Glutamatergic neuron (in vitro differentiated cells): ENCODE measurements at regions not wholly inside any gene's neighbourhood (a gene's known extent, or its start where the extent isn't known, plus 50 kb on each side); places are given as distances from the start of the nearest gene placed in this dataset.

ENCODE experiments used
- DNase-seq: peaks from one replicate; pipeline ENCODE4 v3.0.0; 2022
- H3K27ac Mint-ChIP-seq: one replicate; pipeline ENCODE4 v1.8.0; 2020; ENCODE audit warnings: mild to moderate bottlenecking, mixed read lengths, inconsistent platforms; ENCODE audit not compliant: unreplicated experiment
- H3K27me3 Mint-ChIP-seq: one replicate; pipeline ENCODE4 v1.8.0; 2020; ENCODE audit warnings: mild to moderate bottlenecking, moderate library complexity, mixed read lengths, inconsistent platforms; ENCODE audit not compliant: unreplicated experiment
- H3K36me3 Mint-ChIP-seq: one replicate; pipeline ENCODE4 v1.8.0; 2020; ENCODE audit warnings: mild to moderate bottlenecking, mixed read lengths, inconsistent platforms; ENCODE audit not compliant: unreplicated experiment
- H3K4me1 Mint-ChIP-seq: one replicate; pipeline ENCODE4 v1.8.0; 2020; ENCODE audit warnings: mild to moderate bottlenecking, low read depth, mixed read lengths, inconsistent platforms; ENCODE audit not compliant: unreplicated experiment
- H3K4me3 Mint-ChIP-seq: one replicate; pipeline ENCODE4 v1.8.0; 2020; ENCODE audit warnings: mild to moderate bottlenecking, mixed read lengths, inconsistent platforms; ENCODE audit not compliant: unreplicated experiment
- H3K9me3 Mint-ChIP-seq: one replicate; pipeline ENCODE4 v1.8.0; 2020; ENCODE audit warnings: mild to moderate bottlenecking, moderate library complexity, mixed read lengths, inconsistent platforms; ENCODE audit not compliant: unreplicated experiment
- TF ChIP-seq, protein P1 (sequence below): fragments of 200-600 bp; sonication (generic); IDR thresholded peaks from one replicate; pipeline ENCODE4 v1.5.0; 2021; ENCODE audit not compliant: partially characterized antibody, unreplicated experiment

DNA sequence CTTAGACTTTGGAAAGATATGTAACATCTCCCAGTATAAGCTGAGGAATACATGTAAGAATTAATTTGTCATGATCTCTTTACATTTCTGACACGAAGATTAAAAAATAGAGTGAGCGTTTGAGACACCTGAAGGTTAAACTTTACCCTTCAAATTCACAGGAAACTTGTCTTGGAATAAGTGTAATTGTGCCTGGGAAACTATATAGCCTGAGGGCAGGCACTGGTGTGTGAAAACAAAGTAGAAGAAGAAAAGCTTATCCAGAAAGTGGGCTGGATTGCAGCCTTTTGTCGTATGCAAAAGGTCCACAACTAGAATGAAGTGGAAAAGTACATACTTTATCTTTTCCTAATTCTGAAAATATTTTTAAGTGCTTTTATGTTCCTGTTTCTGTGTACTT lies 275.7 kb upstream of the TCF21 start:
- peaks cover 12% of the 10 kb centered on the region for H3K36me3 Mint-ChIP-seq
- H3K27me3 Mint-ChIP-seq = no peaks in the 10 kb centered on the region
- TF ChIP-seq, protein P1, sequence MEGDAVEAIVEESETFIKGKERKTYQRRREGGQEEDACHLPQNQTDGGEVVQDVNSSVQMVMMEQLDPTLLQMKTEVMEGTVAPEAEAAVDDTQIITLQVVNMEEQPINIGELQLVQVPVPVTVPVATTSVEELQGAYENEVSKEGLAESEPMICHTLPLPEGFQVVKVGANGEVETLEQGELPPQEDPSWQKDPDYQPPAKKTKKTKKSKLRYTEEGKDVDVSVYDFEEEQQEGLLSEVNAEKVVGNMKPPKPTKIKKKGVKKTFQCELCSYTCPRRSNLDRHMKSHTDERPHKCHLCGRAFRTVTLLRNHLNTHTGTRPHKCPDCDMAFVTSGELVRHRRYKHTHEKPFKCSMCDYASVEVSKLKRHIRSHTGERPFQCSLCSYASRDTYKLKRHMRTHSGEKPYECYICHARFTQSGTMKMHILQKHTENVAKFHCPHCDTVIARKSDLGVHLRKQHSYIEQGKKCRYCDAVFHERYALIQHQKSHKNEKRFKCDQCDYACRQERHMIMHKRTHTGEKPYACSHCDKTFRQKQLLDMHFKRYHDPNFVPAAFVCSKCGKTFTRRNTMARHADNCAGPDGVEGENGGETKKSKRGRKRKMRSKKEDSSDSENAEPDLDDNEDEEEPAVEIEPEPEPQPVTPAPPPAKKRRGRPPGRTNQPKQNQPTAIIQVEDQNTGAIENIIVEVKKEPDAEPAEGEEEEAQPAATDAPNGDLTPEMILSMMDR = no peak
- H3K27ac Mint-ChIP-seq = no peak overlapping the region
- DNase-seq = no peak
- no peak overlapping the region for H3K4me3 Mint-ChIP-seq
- peaks cover 5% of the 10 kb centered on the region for H3K4me1 Mint-ChIP-seq
- H3K9me3 Mint-ChIP-seq = peaks cover 2% of the 10 kb centered on the region

DNA sequence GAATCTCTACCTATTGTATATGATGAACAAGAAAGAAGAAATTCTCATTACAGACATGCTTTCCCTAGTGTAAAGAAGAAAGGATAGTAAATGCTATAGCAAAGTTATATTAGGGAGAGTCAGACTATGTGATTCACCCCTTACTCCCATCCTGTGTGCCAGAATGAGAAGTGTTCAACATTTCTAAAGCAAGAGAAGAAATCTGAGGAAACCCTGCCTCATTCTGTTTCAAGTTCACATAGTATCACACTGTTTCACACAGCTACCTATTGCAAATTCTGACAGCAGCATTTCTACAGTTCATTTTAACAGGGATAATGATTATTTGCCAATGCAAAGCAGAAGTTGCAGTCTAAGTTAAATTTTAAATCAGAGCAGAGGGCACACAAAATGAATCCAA lies 267.2 kb upstream of the TCF21 start:
- TF ChIP-seq, protein P1 = no peak
- H3K4me1 Mint-ChIP-seq = peaks cover 2% of the 10 kb centered on the region
- peaks cover 7% of the 10 kb centered on the region for H3K36me3 Mint-ChIP-seq
- H3K9me3 Mint-ChIP-seq = peaks cover 9% of the 10 kb centered on the region
- DNase-seq = no peak
- H3K27me3 Mint-ChIP-seq = no peaks in the 10 kb centered on the region
- no peak overlapping the region for H3K4me3 Mint-ChIP-seq
- H3K27ac Mint-ChIP-seq = no peak overlapping the region

DNA sequence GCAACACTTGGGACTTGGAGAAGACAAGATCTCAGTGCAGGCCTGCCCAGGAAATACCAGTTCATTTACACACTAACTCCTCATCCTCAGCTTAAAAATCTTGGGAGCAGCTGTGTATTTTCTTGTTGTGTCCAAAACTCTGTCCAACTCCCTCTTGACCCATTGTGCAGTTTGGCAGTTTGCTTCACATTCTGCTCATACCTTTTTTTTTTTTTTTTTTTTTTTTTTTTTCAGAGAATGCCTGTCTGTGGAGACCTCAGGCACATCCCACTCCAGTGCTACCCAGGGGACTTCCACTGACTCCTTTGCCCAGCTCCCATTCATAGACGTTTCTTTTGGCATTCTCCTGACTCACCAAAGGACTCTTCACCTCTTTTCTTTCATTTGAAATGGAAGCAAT lies 265.8 kb upstream of the TCF21 start:
- H3K9me3 Mint-ChIP-seq = peaks cover 9% of the 10 kb centered on the region
- no peak overlapping the region for H3K4me3 Mint-ChIP-seq
- H3K4me1 Mint-ChIP-seq = peaks cover 2% of the 10 kb centered on the region
- H3K36me3 Mint-ChIP-seq = no peaks in the 10 kb centered on the region
- no peak overlapping the region for H3K27ac Mint-ChIP-seq
- TF ChIP-seq, protein P1 = no peak
- no peaks in the 10 kb centered on the region for H3K27me3 Mint-ChIP-seq
- DNase-seq = no peak

DNA sequence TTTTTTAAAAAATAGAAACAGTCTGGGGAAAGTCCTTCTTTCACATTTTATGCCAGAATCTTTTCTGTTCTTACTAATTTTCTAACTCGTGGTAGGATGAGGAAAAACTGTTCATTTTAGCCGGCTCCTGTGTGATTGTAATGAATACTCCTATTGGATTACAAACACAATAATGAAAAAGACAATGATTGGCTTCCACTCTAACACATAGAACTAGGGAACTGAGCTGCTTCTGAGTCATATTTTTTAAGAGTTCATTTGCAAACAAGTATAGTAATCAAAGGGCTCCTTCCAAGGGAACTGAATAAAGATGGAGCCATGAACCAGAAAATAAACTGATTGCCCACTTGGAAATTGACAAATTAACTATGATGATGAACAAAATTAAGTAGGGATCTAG lies 265.3 kb upstream of the TCF21 start:
- no peak overlapping the region for H3K27ac Mint-ChIP-seq
- H3K9me3 Mint-ChIP-seq = peaks cover 9% of the 10 kb centered on the region
- no peak for DNase-seq
- no peak overlapping the region for H3K4me3 Mint-ChIP-seq
- peaks cover 2% of the 10 kb centered on the region for H3K4me1 Mint-ChIP-seq
- no peaks in the 10 kb centered on the region for H3K27me3 Mint-ChIP-seq
- TF ChIP-seq, protein P1 = no peak
- no peaks in the 10 kb centered on the region for H3K36me3 Mint-ChIP-seq

DNA sequence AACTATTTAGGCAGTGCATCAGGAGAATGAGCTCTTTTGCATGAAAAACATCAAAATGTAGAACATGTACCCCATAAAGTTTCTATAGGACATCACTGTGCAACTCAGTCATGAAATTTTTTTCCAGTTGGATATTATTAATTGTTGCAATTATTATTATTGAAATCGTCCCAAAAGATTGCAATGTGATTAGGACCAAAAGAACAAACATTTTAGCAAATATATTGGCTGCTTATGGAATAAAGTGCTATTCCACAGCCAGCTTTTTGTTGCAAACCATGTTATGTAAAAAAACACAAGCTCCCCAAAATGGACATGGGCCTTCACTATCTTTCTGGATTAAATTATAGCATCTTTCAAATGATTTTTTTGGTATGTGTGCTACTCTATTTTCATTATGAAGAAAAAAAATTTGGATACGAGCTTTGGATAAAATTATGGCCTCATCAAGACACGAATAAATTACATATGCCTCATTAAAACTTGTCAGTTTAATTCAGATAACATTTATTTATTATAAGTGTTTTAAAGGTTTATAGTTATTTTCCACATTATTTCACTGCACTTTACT lies 262.7 kb upstream of the TCF21 start:
- Mint-ChIP-seq H3K27ac (no peak overlapping the region), H3K4me1 (peaks cover 2% of the 10 kb centered on the region), H3K36me3 (no peaks in the 10 kb centered on the region), H3K27me3 (no peaks in the 10 kb centered on the region), H3K4me3 (no peak overlapping the region), H3K9me3 (no peaks in the 10 kb centered on the region)
- TF ChIP-seq, protein P1 = no peak
- DNase-seq = no peak
